ENCODE measurements at regions not wholly inside any gene's neighbourhood (a gene's known extent, or its start where the extent isn't known, plus 50 kb on each side); places are given as distances from the start of the nearest gene placed in this dataset.

DNA sequence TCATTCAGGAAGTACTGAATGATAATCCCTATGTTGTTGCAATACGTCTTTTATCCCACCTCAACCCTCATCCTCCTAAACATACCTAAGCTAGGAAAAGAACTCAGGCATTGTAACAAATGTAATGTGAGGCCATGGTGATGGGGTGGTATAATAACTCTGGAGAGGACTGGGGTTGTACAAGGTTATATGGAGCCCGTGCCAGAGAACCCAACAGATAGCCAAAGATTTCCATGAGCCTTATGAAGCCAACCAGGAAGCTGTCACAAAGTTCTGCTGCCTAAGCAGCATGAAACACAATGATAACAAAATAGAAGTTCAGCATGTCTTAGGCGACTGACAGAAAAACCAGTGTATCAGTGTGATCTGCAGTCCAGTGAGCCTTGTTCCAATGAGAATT is 394.1 kb upstream of the NBEA start:
- TF ChIP-seq, protein P1, sequence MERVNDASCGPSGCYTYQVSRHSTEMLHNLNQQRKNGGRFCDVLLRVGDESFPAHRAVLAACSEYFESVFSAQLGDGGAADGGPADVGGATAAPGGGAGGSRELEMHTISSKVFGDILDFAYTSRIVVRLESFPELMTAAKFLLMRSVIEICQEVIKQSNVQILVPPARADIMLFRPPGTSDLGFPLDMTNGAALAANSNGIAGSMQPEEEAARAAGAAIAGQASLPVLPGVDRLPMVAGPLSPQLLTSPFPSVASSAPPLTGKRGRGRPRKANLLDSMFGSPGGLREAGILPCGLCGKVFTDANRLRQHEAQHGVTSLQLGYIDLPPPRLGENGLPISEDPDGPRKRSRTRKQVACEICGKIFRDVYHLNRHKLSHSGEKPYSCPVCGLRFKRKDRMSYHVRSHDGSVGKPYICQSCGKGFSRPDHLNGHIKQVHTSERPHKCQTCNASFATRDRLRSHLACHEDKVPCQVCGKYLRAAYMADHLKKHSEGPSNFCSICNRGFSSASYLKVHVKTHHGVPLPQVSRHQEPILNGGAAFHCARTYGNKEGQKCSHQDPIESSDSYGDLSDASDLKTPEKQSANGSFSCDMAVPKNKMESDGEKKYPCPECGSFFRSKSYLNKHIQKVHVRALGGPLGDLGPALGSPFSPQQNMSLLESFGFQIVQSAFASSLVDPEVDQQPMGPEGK (CRISPR knock-in tag; IDR thresholded peaks at IDR 0.05; ENCODE audit: borderline replicate concordance), result no peak
- no peak for TF ChIP-seq BACH2 (CRISPR knock-in tag; IDR thresholded peaks at IDR 0.05; ENCODE audit: borderline replicate concordance)

Data from SK-N-SH treated with all-trans-retinoic acid at 6 μM for 48 hours (cell line).